ENCODE measurements at regions not wholly inside any gene's neighbourhood (a gene's known extent, or its start where the extent isn't known, plus 50 kb on each side); places are given as distances from the start of the nearest gene placed in this dataset.

DNA sequence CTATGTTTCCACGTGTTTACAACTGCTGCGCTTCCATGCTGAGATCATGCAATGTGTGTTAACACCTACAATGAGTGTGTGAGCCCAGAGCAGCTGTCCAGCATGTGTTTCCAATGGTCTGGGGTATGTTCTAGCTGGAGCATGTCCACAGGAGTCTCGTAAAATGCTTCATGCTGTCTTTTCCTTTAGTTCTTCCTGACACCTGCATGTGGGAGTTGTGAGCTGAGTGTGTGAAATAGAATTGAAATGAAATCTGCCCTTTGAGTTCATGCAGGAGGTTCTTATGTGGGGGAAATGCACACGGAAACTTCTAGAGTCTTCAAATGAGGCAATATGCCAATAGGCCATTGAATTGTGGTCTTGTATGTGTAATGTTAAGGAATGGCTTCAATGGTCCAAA, 205.1 kb downstream of the RND3 start:
- Histone ChIP-seq H3K9me3 (ENCODE audit: control insufficient read depth in 1 of 2, insufficient read depth in 1 of 2, low read depth in 1 of 2, low read length in 2 of 2) (0 out of 4 replicates have a peak, but pooled peaks cover 0 to 2% of the 10 kb centered on the region in 2 experiments), H3K27me3 (ENCODE audit: insufficient read depth, low read length) (no peaks in the 10 kb centered on the region), H3K9me2 (ENCODE audit: insufficient read depth) (no peaks in the 10 kb centered on the region), H3K9ac (ENCODE audit: low read length) (no peak overlapping the region), H4K20me1 (ENCODE audit: insufficient read depth) (no peaks in the 10 kb centered on the region), H3K36me3 (ENCODE audit: control insufficient read depth in 1 of 2, insufficient read depth in 2 of 2, low read length in 2 of 2) (no peaks in the 10 kb centered on the region), H3K4me3 (replicated peaks in 1 of 2; ENCODE audit: low read depth in 1 of 2, low read length in 2 of 2) (no peak overlapping the region), H3K79me2 (ENCODE audit: insufficient read depth, low read length) (no peaks in the 10 kb centered on the region), H2AFZ (ENCODE audit: low read depth, low read length, poor library complexity, severe bottlenecking) (no peak overlapping the region), H3K4me2 (ENCODE audit: low read length) (no peak overlapping the region), H3K27ac (ENCODE audit: low read depth, low read length) (no peak overlapping the region), H3K4me1 (ENCODE audit: control insufficient read depth in 1 of 2, insufficient read depth in 2 of 2, low read length in 2 of 2) (no peaks in the 10 kb centered on the region)
- CTCF ChIA-PET: no interaction called here
- ATAC-seq (no peak), DNase-seq (ENCODE audit: low read depth, low spot score) (no peak)
- no TSS peak for BruUV-seq (replicated peaks)
- intact Hi-C loops (cut with micrococcal nuclease): no loop called here
- TF ChIP-seq SIN3A (IDR thresholded peaks at IDR 0.05; ENCODE audit: low read depth) (no peak), FOSL1 (IDR thresholded peaks at IDR 0.05; ENCODE audit: low read depth) (no peak), ATF3 (IDR thresholded peaks at IDR 0.05) (no peak), YY1 (IDR thresholded peaks at IDR 0.05; ENCODE audit: extremely low read depth, insufficient replicate concordance, low read depth, low read length) (no peak), EGR1 (IDR thresholded peaks at IDR 0.05; ENCODE audit: low read depth) (no peak), POLR2AphosphoS5 (IDR thresholded peaks at IDR 0.05; ENCODE audit: low read depth, low read length) (no peak), POLR2A (IDR thresholded peaks at IDR 0.05; ENCODE audit: borderline replicate concordance, extremely low read depth, insufficient read depth, insufficient read length) (no peak), REST (IDR thresholded peaks at IDR 0.05; ENCODE audit: low read depth) (no peak), JUND (IDR thresholded peaks at IDR 0.05) (no peak), MAX (IDR thresholded peaks at IDR 0.05) (no peak), RAD21 (IDR thresholded peaks at IDR 0.05; ENCODE audit: low read depth) (no peak), SP1 (IDR thresholded peaks at IDR 0.05; ENCODE audit: low read depth) (no peak), CBX3 (IDR thresholded peaks at IDR 0.05; ENCODE audit: low read depth) (no peak), SRF (IDR thresholded peaks at IDR 0.05; ENCODE audit: low read depth) (no peak), ZNF274 (IDR thresholded peaks at IDR 0.05; ENCODE audit: low read depth, low read length) (no peak)
- TF ChIP-seq, protein P1, sequence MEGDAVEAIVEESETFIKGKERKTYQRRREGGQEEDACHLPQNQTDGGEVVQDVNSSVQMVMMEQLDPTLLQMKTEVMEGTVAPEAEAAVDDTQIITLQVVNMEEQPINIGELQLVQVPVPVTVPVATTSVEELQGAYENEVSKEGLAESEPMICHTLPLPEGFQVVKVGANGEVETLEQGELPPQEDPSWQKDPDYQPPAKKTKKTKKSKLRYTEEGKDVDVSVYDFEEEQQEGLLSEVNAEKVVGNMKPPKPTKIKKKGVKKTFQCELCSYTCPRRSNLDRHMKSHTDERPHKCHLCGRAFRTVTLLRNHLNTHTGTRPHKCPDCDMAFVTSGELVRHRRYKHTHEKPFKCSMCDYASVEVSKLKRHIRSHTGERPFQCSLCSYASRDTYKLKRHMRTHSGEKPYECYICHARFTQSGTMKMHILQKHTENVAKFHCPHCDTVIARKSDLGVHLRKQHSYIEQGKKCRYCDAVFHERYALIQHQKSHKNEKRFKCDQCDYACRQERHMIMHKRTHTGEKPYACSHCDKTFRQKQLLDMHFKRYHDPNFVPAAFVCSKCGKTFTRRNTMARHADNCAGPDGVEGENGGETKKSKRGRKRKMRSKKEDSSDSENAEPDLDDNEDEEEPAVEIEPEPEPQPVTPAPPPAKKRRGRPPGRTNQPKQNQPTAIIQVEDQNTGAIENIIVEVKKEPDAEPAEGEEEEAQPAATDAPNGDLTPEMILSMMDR (IDR thresholded peaks at IDR 0.05 in 2 of 3, conservative IDR thresholded peaks at IDR 0.05 in 1 of 3; ENCODE audit: borderline replicate concordance in 1 of 3, insufficient read depth in 1 of 3, low read depth in 2 of 3, low read length in 2 of 3): no peak
- TF ChIP-seq, protein P2, sequence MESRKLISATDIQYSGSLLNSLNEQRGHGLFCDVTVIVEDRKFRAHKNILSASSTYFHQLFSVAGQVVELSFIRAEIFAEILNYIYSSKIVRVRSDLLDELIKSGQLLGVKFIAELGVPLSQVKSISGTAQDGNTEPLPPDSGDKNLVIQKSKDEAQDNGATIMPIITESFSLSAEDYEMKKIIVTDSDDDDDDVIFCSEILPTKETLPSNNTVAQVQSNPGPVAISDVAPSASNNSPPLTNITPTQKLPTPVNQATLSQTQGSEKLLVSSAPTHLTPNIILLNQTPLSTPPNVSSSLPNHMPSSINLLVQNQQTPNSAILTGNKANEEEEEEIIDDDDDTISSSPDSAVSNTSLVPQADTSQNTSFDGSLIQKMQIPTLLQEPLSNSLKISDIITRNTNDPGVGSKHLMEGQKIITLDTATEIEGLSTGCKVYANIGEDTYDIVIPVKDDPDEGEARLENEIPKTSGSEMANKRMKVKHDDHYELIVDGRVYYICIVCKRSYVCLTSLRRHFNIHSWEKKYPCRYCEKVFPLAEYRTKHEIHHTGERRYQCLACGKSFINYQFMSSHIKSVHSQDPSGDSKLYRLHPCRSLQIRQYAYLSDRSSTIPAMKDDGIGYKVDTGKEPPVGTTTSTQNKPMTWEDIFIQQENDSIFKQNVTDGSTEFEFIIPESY (IDR thresholded peaks at IDR 0.05; ENCODE audit: extremely low read depth, insufficient replicate concordance, low read length): no peak
- POLR2A ChIA-PET: no interaction called here
- RAD21 ChIA-PET (ENCODE audit: low non-redundant PET in 1 of 2, low total read pairs in 2 of 2, uncharacterized antibody in 2 of 2, unreplicated experiment in 2 of 2): no interaction called here
